CD14-positive monocyte (primary cell): ENCODE measurements at regions not wholly inside any gene's neighbourhood (a gene's known extent, or its start where the extent isn't known, plus 50 kb on each side); places are given as distances from the start of the nearest gene placed in this dataset.

Source experiments
- DNase-seq, 3 donors: peaks; one replicate each; pipeline ENCODE4 v3.0.0-alpha.2; 2011 to 2022
- H2AFZ ChIP-seq: 2 replicates; pipeline ENCODE4 v1.6.0; 2012; ENCODE audit warnings: mild to moderate bottlenecking, low read depth, low read length, inconsistent platforms; ENCODE audit not compliant: insufficient read depth, poor library complexity, severe bottlenecking
- H3K27ac ChIP-seq, 2 donors: 1 replicate in 1 of 2; 2 replicates in 1 of 2; pipeline ENCODE4 v1.5.1; 2012 to 2013; ENCODE audit warnings: low read length in 2 of 2, control low read depth in 1 of 2, inconsistent platforms in 1 of 2, low read depth in 1 of 2, mild to moderate bottlenecking in 1 of 2
- H3K27me3 ChIP-seq, 2 donors: one replicate each; pipeline versions ENCODE4 v1.6.0 to v1.6.1; 2011 to 2013; ENCODE audit warnings: low read length in 2 of 2; ENCODE audit not compliant: control insufficient read depth in 2 of 2, insufficient read depth in 2 of 2
- H3K36me3 ChIP-seq, 2 donors: replicated peaks in 1 of 2; 1 replicate in 1 of 2; 2 replicates in 1 of 2; pipeline versions ENCODE4 v1.5.1 to v1.6.1; 2012 to 2013; ENCODE audit warnings: low read length in 2 of 2, control low read depth in 1 of 2, inconsistent platforms in 1 of 2, mild to moderate bottlenecking in 1 of 2; ENCODE audit not compliant: insufficient read depth in 2 of 2, control insufficient read depth in 1 of 2
- H3K4me1 ChIP-seq, 2 donors: 1 replicate in 1 of 2; 2 replicates in 1 of 2; pipeline versions ENCODE4 v1.5.1 to v1.6.1; 2012 to 2013; ENCODE audit warnings: low read length in 2 of 2, control low read depth in 1 of 2, inconsistent platforms in 1 of 2, mild to moderate bottlenecking in 1 of 2, moderate library complexity in 1 of 2; ENCODE audit not compliant: insufficient read depth in 2 of 2, control insufficient read depth in 1 of 2
- H3K4me2 ChIP-seq: replicated peaks from 2 replicates; pipeline ENCODE3; 2012; ENCODE audit warnings: low read length, moderate library complexity, mild to moderate bottlenecking; ENCODE audit not compliant: poor library complexity, severe bottlenecking; ENCODE audit errors: extremely low read depth
- H3K4me3 ChIP-seq, 3 experiments: fragments of 200-600 bp in 1 of 3; sonication (generic) in 1 of 3; replicated peaks in 1 of 3; 1 replicate in 2 of 3; 2 replicates in 1 of 3; pipeline ENCODE4 v1.5.1; 2011 to 2013; ENCODE audit warnings: low read length in 3 of 3, mild to moderate bottlenecking in 3 of 3, control low read depth in 2 of 3, low read depth in 2 of 3, inconsistent platforms in 1 of 3, moderate library complexity in 1 of 3
- H3K79me2 ChIP-seq: 2 replicates; pipeline ENCODE4 v1.6.0; 2012; ENCODE audit warnings: mild to moderate bottlenecking, control low read depth, inconsistent platforms, low read length, moderate library complexity; ENCODE audit not compliant: insufficient read depth
- H3K9ac ChIP-seq: 2 replicates; pipeline ENCODE4 v1.6.0; 2017; ENCODE audit warnings: low read length, mild to moderate bottlenecking; ENCODE audit not compliant: insufficient read depth, poor library complexity, severe bottlenecking
- H3K9me3 ChIP-seq, 2 donors: replicated peaks in 1 of 2; 1 replicate in 1 of 2; 2 replicates in 1 of 2; pipeline versions ENCODE4 v1.5.1 to v1.6.1; 2012 to 2013; ENCODE audit warnings: low read length in 2 of 2, control low read depth in 1 of 2; ENCODE audit not compliant: control insufficient read depth in 1 of 2, insufficient read depth in 1 of 2
- H4K20me1 ChIP-seq: 2 replicates; pipeline ENCODE4 v1.6.0; 2012; ENCODE audit warnings: mild to moderate bottlenecking, low read length, control low read depth, moderate library complexity; ENCODE audit not compliant: insufficient read depth
- H3K27ac Mint-ChIP-seq, 7 donors: one replicate each; pipeline ENCODE4 v1.8.0; 2020; ENCODE audit warnings: mild to moderate bottlenecking in 7 of 7, mixed read lengths in 7 of 7, moderate library complexity in 6 of 7, inconsistent platforms in 2 of 7
- H3K27me3 Mint-ChIP-seq, 3 donors: one replicate each; pipeline ENCODE4 v1.8.0; 2021 to 2022; ENCODE audit warnings: low read depth in 3 of 3, mild to moderate bottlenecking in 3 of 3, mixed read lengths in 3 of 3, moderate library complexity in 3 of 3, inconsistent platforms in 1 of 3
- H3K36me3 Mint-ChIP-seq, 2 donors: one replicate each; pipeline ENCODE4 v1.8.0; 2020; ENCODE audit warnings: mixed read lengths in 2 of 2, inconsistent platforms in 1 of 2, mild to moderate bottlenecking in 1 of 2
- H3K4me1 Mint-ChIP-seq: one replicate; pipeline ENCODE4 v1.8.0; 2020; ENCODE audit warnings: mild to moderate bottlenecking, mixed read lengths
- H3K4me3 Mint-ChIP-seq, 2 donors: one replicate each; pipeline ENCODE4 v1.8.0; 2020; ENCODE audit warnings: mild to moderate bottlenecking in 2 of 2, mixed read lengths in 2 of 2, moderate library complexity in 1 of 2
- H3K9me3 Mint-ChIP-seq, 7 donors: one replicate each; pipeline ENCODE4 v1.8.0; 2020 to 2022; ENCODE audit warnings: mixed read lengths in 7 of 7, mild to moderate bottlenecking in 6 of 7, moderate library complexity in 6 of 7, inconsistent platforms in 2 of 7
- WGBS: methylation state at CpG from one replicate; pipeline ENCODE4 v1.1.5; 2013; ENCODE audit warnings: missing lambda C conversion rate; ENCODE audit not compliant: insufficient coverage; 5-methylcytosine and 5-hydroxymethylcytosine counted together
- intact Hi-C, 2 donors: fragments of 100-400 bp; cut with micrococcal nuclease; formaldehyde crosslinking; loops; one replicate each; pipeline versions ENCODE4 v1.15.0 to v1.15.1; 2023
- TF ChIP-seq, protein P1 (sequence below): fragments of 200-600 bp; IDR thresholded peaks from one replicate; pipeline ENCODE4 v1.8.0; 2022; ENCODE audit warnings: antibody characterized with exemption, mild to moderate bottlenecking

DNA sequence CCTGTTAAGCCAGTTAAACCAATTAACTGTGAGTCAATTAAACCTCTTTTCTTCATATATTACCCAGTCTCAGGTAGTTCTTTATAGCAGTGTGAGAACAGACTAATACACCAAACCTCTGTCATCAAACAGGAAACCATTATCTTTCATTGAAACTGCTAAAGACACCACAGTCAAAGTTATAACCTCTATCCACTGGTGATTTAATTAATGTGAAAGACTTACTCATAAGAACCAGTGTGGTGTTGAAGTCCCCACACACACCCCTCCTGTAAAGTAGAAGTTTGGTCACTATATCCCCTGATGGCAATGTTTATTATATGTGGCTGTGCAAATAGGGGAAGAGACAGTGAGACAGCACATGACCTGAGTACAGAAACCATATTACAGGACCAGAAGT, 228.1 kb downstream of the NEBL start:
- no peaks in the 10 kb centered on the region for H3K27me3 ChIP-seq
- H3K4me1 ChIP-seq = no peaks in the 10 kb centered on the region
- H3K4me3 Mint-ChIP-seq = no peak overlapping the region
- no peak overlapping the region for H2AFZ ChIP-seq
- no peaks in the 10 kb centered on the region for H3K79me2 ChIP-seq
- no peaks in the 10 kb centered on the region for H3K36me3 ChIP-seq
- H3K4me1 Mint-ChIP-seq = no peaks in the 10 kb centered on the region
- no peaks in the 10 kb centered on the region for H4K20me1 ChIP-seq
- intact Hi-C loops = no loop called here
- peaks cover 0 to 1% (median 0%) of the 10 kb centered on the region in 3 donors for H3K27me3 Mint-ChIP-seq
- H3K9ac ChIP-seq = no peak overlapping the region
- H3K9me3 ChIP-seq = peaks cover 5 to 12% of the 10 kb centered on the region in 2 donors
- TF ChIP-seq, protein P1, sequence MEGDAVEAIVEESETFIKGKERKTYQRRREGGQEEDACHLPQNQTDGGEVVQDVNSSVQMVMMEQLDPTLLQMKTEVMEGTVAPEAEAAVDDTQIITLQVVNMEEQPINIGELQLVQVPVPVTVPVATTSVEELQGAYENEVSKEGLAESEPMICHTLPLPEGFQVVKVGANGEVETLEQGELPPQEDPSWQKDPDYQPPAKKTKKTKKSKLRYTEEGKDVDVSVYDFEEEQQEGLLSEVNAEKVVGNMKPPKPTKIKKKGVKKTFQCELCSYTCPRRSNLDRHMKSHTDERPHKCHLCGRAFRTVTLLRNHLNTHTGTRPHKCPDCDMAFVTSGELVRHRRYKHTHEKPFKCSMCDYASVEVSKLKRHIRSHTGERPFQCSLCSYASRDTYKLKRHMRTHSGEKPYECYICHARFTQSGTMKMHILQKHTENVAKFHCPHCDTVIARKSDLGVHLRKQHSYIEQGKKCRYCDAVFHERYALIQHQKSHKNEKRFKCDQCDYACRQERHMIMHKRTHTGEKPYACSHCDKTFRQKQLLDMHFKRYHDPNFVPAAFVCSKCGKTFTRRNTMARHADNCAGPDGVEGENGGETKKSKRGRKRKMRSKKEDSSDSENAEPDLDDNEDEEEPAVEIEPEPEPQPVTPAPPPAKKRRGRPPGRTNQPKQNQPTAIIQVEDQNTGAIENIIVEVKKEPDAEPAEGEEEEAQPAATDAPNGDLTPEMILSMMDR = no peak
- H3K27ac Mint-ChIP-seq = no peak overlapping the region
- H3K9me3 Mint-ChIP-seq = peaks cover 5 to 16% (median 10%) of the 10 kb centered on the region in 7 donors
- no peak overlapping the region for H3K4me3 ChIP-seq
- H3K27ac ChIP-seq = no peak overlapping the region
- H3K36me3 Mint-ChIP-seq = no peaks in the 10 kb centered on the region
- DNase-seq = no peak
- H3K4me2 ChIP-seq = no peak overlapping the region

DNA sequence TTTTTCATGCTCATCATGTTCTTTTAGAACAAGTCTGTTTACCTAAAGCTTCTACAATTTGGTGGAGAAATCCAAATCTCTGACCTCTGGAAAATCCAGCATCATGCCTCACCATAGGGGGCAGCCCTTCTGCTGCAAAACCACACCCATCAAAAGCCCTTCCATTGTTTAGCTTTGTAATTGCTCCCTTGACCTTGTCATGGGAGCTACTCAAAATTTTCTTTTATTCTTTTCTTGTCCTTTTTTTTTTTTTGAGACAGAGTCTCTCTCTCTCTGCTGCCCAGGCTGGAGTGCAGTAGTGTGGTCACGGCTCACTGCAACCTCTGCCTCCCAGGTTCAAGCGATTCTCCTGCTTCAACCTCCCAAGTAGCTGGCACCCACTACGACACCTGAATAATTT, 234.4 kb downstream of the NEBL start:
- H3K4me3 ChIP-seq = no peak overlapping the region
- H3K9ac ChIP-seq = no peak overlapping the region
- no peaks in the 10 kb centered on the region for H4K20me1 ChIP-seq
- H3K9me3 ChIP-seq = peaks cover 5 to 25% of the 10 kb centered on the region in 2 donors
- H3K4me2 ChIP-seq = no peak overlapping the region
- no peaks in the 10 kb centered on the region for H3K79me2 ChIP-seq
- TF ChIP-seq, protein P1 = no peak
- no peaks in the 10 kb centered on the region for H3K36me3 Mint-ChIP-seq
- WGBS = no CpG with 5 or more reads among the region's 3 CpGs
- no peak overlapping the region for H3K27ac Mint-ChIP-seq
- H3K27me3 ChIP-seq = no peaks in the 10 kb centered on the region
- no peak for DNase-seq
- H3K9me3 Mint-ChIP-seq = peaks cover 7 to 23% (median 13%) of the 10 kb centered on the region in 7 donors
- H3K36me3 ChIP-seq = no peaks in the 10 kb centered on the region
- no peak overlapping the region for H2AFZ ChIP-seq
- no peaks in the 10 kb centered on the region for H3K4me1 Mint-ChIP-seq
- peaks cover 0 to 2% (median 1%) of the 10 kb centered on the region in 3 donors for H3K27me3 Mint-ChIP-seq
- no peak overlapping the region for H3K4me3 Mint-ChIP-seq
- H3K27ac ChIP-seq = no peak overlapping the region
- no peaks in the 10 kb centered on the region for H3K4me1 ChIP-seq
- intact Hi-C loops = no loop called here
